ENCODE measurements at regions not wholly inside any gene's neighbourhood (a gene's known extent, or its start where the extent isn't known, plus 50 kb on each side); places are given as distances from the start of the nearest gene placed in this dataset.
"Not testable (repeated sequence)": the region's sequence is repeated elsewhere in the genome, so short reads cannot be mapped to it uniquely, and the experiment has no call there.

- DNase-seq (ENCODE audit: extremely low read depth, insufficient read length) = peak; percentile 74
- Histone ChIP-seq H3K27me3 (replicated peaks; ENCODE audit: control insufficient read depth, insufficient read depth, low read length) (no peaks in the 10 kb centered on the region), H3K4me3 (replicated peaks; ENCODE audit: low read depth, low read length) (no peak overlapping the region), H3K36me3 (ENCODE audit: control insufficient read depth, insufficient read depth, low read length) (no peaks in the 10 kb centered on the region)
- no peak for TF ChIP-seq CTCF (IDR thresholded peaks at IDR 0.05; ENCODE audit: insufficient read depth, low read length, poor library complexity, severe bottlenecking)
These were observed 409.2 kb upstream of the SPHKAP start for GRCh38 chr2:228590681-228591080.

GRCh38 chr2:228589115-228589514, 407.6 kb upstream of the SPHKAP start:
- Histone ChIP-seq H3K4me3 (replicated peaks; ENCODE audit: low read depth, low read length) (no peak overlapping the region), H3K27me3 (replicated peaks; ENCODE audit: control insufficient read depth, insufficient read depth, low read length) (no peaks in the 10 kb centered on the region), H3K36me3 (ENCODE audit: control insufficient read depth, insufficient read depth, low read length) (no peaks in the 10 kb centered on the region)
- no peak for TF ChIP-seq CTCF (IDR thresholded peaks at IDR 0.05; ENCODE audit: insufficient read depth, low read length, poor library complexity, severe bottlenecking)
- DNase-seq (ENCODE audit: extremely low read depth, insufficient read length) = no peak

- no peak for DNase-seq (ENCODE audit: extremely low read depth, insufficient read length)
- no peak overlapping the region for H3K4me3 ChIP-seq (replicated peaks; ENCODE audit: low read depth, low read length)
- no peaks in the 10 kb centered on the region for H3K27me3 ChIP-seq (replicated peaks; ENCODE audit: control insufficient read depth, insufficient read depth, low read length)
- TF ChIP-seq CTCF (IDR thresholded peaks at IDR 0.05; ENCODE audit: insufficient read depth, low read length, poor library complexity, severe bottlenecking) = no peak
- H3K36me3 ChIP-seq (ENCODE audit: control insufficient read depth, insufficient read depth, low read length) = no peaks in the 10 kb centered on the region
These were observed 400.2 kb upstream of the SPHKAP start for GRCh38 chr2:228581731-228582130.

GRCh38 chr2:228575897-228576296, 394.4 kb upstream of the SPHKAP start:
- Histone ChIP-seq H3K27me3 (replicated peaks; ENCODE audit: control insufficient read depth, insufficient read depth, low read length) (no peaks in the 10 kb centered on the region), H3K4me3 (replicated peaks; ENCODE audit: low read depth, low read length) (no peak overlapping the region), H3K36me3 (ENCODE audit: control insufficient read depth, insufficient read depth, low read length) (no peaks in the 10 kb centered on the region)
- no peak for DNase-seq (ENCODE audit: extremely low read depth, insufficient read length)
- TF ChIP-seq CTCF (IDR thresholded peaks at IDR 0.05; ENCODE audit: insufficient read depth, low read length, poor library complexity, severe bottlenecking) = no peak

- H3K27me3 ChIP-seq (replicated peaks; ENCODE audit: control insufficient read depth, insufficient read depth, low read length); DNase-seq (ENCODE audit: extremely low read depth, insufficient read length); H3K4me3 ChIP-seq (replicated peaks; ENCODE audit: low read depth, low read length); H3K36me3 ChIP-seq (ENCODE audit: control insufficient read depth, insufficient read depth, low read length): not testable (repeated sequence)
These were observed 386.8 kb upstream of the SPHKAP start for GRCh38 chr2:228568275-228568674.

- DNase-seq (ENCODE audit: extremely low read depth, insufficient read length) = no peak
- no peaks in the 10 kb centered on the region for H3K27me3 ChIP-seq (replicated peaks; ENCODE audit: control insufficient read depth, insufficient read depth, low read length)
- no peaks in the 10 kb centered on the region for H3K36me3 ChIP-seq (ENCODE audit: control insufficient read depth, insufficient read depth, low read length)
- H3K4me3 ChIP-seq (replicated peaks; ENCODE audit: low read depth, low read length) = no peak overlapping the region
- no peak for TF ChIP-seq CTCF (IDR thresholded peaks at IDR 0.05; ENCODE audit: insufficient read depth, low read length, poor library complexity, severe bottlenecking)
These were observed 380.3 kb upstream of the SPHKAP start for GRCh38 chr2:228561816-228562215.

Data from GM06990 (cell line).